CD14-positive monocyte (primary cell): ENCODE measurements at regions not wholly inside any gene's neighbourhood (a gene's known extent, or its start where the extent isn't known, plus 50 kb on each side); places are given as distances from the start of the nearest gene placed in this dataset.

Source experiments
- DNase-seq, 3 donors: peaks; one replicate each; pipeline ENCODE4 v3.0.0-alpha.2; 2011 to 2022
- H2AFZ ChIP-seq: 2 replicates; pipeline ENCODE4 v1.6.0; 2012; ENCODE audit warnings: mild to moderate bottlenecking, low read depth, low read length, inconsistent platforms; ENCODE audit not compliant: insufficient read depth, poor library complexity, severe bottlenecking
- H3K27ac ChIP-seq, 2 donors: 1 replicate in 1 of 2; 2 replicates in 1 of 2; pipeline ENCODE4 v1.5.1; 2012 to 2013; ENCODE audit warnings: low read length in 2 of 2, control low read depth in 1 of 2, inconsistent platforms in 1 of 2, low read depth in 1 of 2, mild to moderate bottlenecking in 1 of 2
- H3K27me3 ChIP-seq, 2 donors: one replicate each; pipeline versions ENCODE4 v1.6.0 to v1.6.1; 2011 to 2013; ENCODE audit warnings: low read length in 2 of 2; ENCODE audit not compliant: control insufficient read depth in 2 of 2, insufficient read depth in 2 of 2
- H3K36me3 ChIP-seq, 2 donors: replicated peaks in 1 of 2; 1 replicate in 1 of 2; 2 replicates in 1 of 2; pipeline versions ENCODE4 v1.5.1 to v1.6.1; 2012 to 2013; ENCODE audit warnings: low read length in 2 of 2, control low read depth in 1 of 2, inconsistent platforms in 1 of 2, mild to moderate bottlenecking in 1 of 2; ENCODE audit not compliant: insufficient read depth in 2 of 2, control insufficient read depth in 1 of 2
- H3K4me1 ChIP-seq, 2 donors: 1 replicate in 1 of 2; 2 replicates in 1 of 2; pipeline versions ENCODE4 v1.5.1 to v1.6.1; 2012 to 2013; ENCODE audit warnings: low read length in 2 of 2, control low read depth in 1 of 2, inconsistent platforms in 1 of 2, mild to moderate bottlenecking in 1 of 2, moderate library complexity in 1 of 2; ENCODE audit not compliant: insufficient read depth in 2 of 2, control insufficient read depth in 1 of 2
- H3K4me2 ChIP-seq: replicated peaks from 2 replicates; pipeline ENCODE3; 2012; ENCODE audit warnings: low read length, moderate library complexity, mild to moderate bottlenecking; ENCODE audit not compliant: poor library complexity, severe bottlenecking; ENCODE audit errors: extremely low read depth
- H3K4me3 ChIP-seq, 3 experiments: fragments of 200-600 bp in 1 of 3; sonication (generic) in 1 of 3; replicated peaks in 1 of 3; 1 replicate in 2 of 3; 2 replicates in 1 of 3; pipeline ENCODE4 v1.5.1; 2011 to 2013; ENCODE audit warnings: low read length in 3 of 3, mild to moderate bottlenecking in 3 of 3, control low read depth in 2 of 3, low read depth in 2 of 3, inconsistent platforms in 1 of 3, moderate library complexity in 1 of 3
- H3K79me2 ChIP-seq: 2 replicates; pipeline ENCODE4 v1.6.0; 2012; ENCODE audit warnings: mild to moderate bottlenecking, control low read depth, inconsistent platforms, low read length, moderate library complexity; ENCODE audit not compliant: insufficient read depth
- H3K9ac ChIP-seq: 2 replicates; pipeline ENCODE4 v1.6.0; 2017; ENCODE audit warnings: low read length, mild to moderate bottlenecking; ENCODE audit not compliant: insufficient read depth, poor library complexity, severe bottlenecking
- H3K9me3 ChIP-seq, 2 donors: replicated peaks in 1 of 2; 1 replicate in 1 of 2; 2 replicates in 1 of 2; pipeline versions ENCODE4 v1.5.1 to v1.6.1; 2012 to 2013; ENCODE audit warnings: low read length in 2 of 2, control low read depth in 1 of 2; ENCODE audit not compliant: control insufficient read depth in 1 of 2, insufficient read depth in 1 of 2
- H4K20me1 ChIP-seq: 2 replicates; pipeline ENCODE4 v1.6.0; 2012; ENCODE audit warnings: mild to moderate bottlenecking, low read length, control low read depth, moderate library complexity; ENCODE audit not compliant: insufficient read depth
- H3K27ac Mint-ChIP-seq, 7 donors: one replicate each; pipeline ENCODE4 v1.8.0; 2020; ENCODE audit warnings: mild to moderate bottlenecking in 7 of 7, mixed read lengths in 7 of 7, moderate library complexity in 6 of 7, inconsistent platforms in 2 of 7
- H3K27me3 Mint-ChIP-seq, 3 donors: one replicate each; pipeline ENCODE4 v1.8.0; 2021 to 2022; ENCODE audit warnings: low read depth in 3 of 3, mild to moderate bottlenecking in 3 of 3, mixed read lengths in 3 of 3, moderate library complexity in 3 of 3, inconsistent platforms in 1 of 3
- H3K36me3 Mint-ChIP-seq, 2 donors: one replicate each; pipeline ENCODE4 v1.8.0; 2020; ENCODE audit warnings: mixed read lengths in 2 of 2, inconsistent platforms in 1 of 2, mild to moderate bottlenecking in 1 of 2
- H3K4me1 Mint-ChIP-seq: one replicate; pipeline ENCODE4 v1.8.0; 2020; ENCODE audit warnings: mild to moderate bottlenecking, mixed read lengths
- H3K4me3 Mint-ChIP-seq, 2 donors: one replicate each; pipeline ENCODE4 v1.8.0; 2020; ENCODE audit warnings: mild to moderate bottlenecking in 2 of 2, mixed read lengths in 2 of 2, moderate library complexity in 1 of 2
- H3K9me3 Mint-ChIP-seq, 7 donors: one replicate each; pipeline ENCODE4 v1.8.0; 2020 to 2022; ENCODE audit warnings: mixed read lengths in 7 of 7, mild to moderate bottlenecking in 6 of 7, moderate library complexity in 6 of 7, inconsistent platforms in 2 of 7
- CTCF ChIP-seq: fragments of 200-600 bp; IDR thresholded peaks from one replicate; pipeline ENCODE4 v1.8.0; 2022; ENCODE audit warnings: antibody characterized with exemption, mild to moderate bottlenecking
- WGBS: methylation state at CpG from one replicate; pipeline ENCODE4 v1.1.5; 2013; ENCODE audit warnings: missing lambda C conversion rate; ENCODE audit not compliant: insufficient coverage; 5-methylcytosine and 5-hydroxymethylcytosine counted together
- intact Hi-C, 2 donors: fragments of 100-400 bp; cut with micrococcal nuclease; formaldehyde crosslinking; loops; one replicate each; pipeline versions ENCODE4 v1.15.0 to v1.15.1; 2023

- no peak overlapping the region for H3K4me3 Mint-ChIP-seq
- H3K9ac ChIP-seq: no peak overlapping the region
- no peaks in the 10 kb centered on the region for H3K36me3 Mint-ChIP-seq
- no peak overlapping the region for H3K4me2 ChIP-seq
- DNase-seq: no peak
- no peaks in the 10 kb centered on the region for H4K20me1 ChIP-seq
- H3K4me1 ChIP-seq: no peaks in the 10 kb centered on the region
- no peak overlapping the region for H3K27ac Mint-ChIP-seq
- H3K4me1 Mint-ChIP-seq: no peaks in the 10 kb centered on the region
- no peak for TF ChIP-seq CTCF
- H3K4me3 ChIP-seq: no peak overlapping the region
- peaks cover 2 to 13% (median 5%) of the 10 kb centered on the region in 7 donors for H3K9me3 Mint-ChIP-seq
- H3K79me2 ChIP-seq: no peaks in the 10 kb centered on the region
- no peaks in the 10 kb centered on the region for H3K36me3 ChIP-seq
- H3K27me3 Mint-ChIP-seq: no peaks in the 10 kb centered on the region
- H3K27ac ChIP-seq: no peak overlapping the region
- H3K27me3 ChIP-seq: no peaks in the 10 kb centered on the region
- peaks cover 0 to 8% of the 10 kb centered on the region in 2 donors for H3K9me3 ChIP-seq
- intact Hi-C loops: no loop called here
- no peak overlapping the region for H2AFZ ChIP-seq
These were observed 683.1 kb upstream of the ACVR2A start for GRCh38 chr2:147161746-147162145.

GRCh38 chr2:147156970-147157369 is 687.9 kb upstream of the ACVR2A start:
- H3K36me3 Mint-ChIP-seq: no peaks in the 10 kb centered on the region
- Histone ChIP-seq H3K4me3 (no peak overlapping the region), H2AFZ (no peak overlapping the region), H3K9ac (no peak overlapping the region), H3K79me2 (no peaks in the 10 kb centered on the region), H3K9me3 (peaks cover 0 to 4% of the 10 kb centered on the region in 2 donors), H3K27me3 (no peaks in the 10 kb centered on the region), H3K36me3 (no peaks in the 10 kb centered on the region), H3K27ac (no peak overlapping the region), H3K4me2 (no peak overlapping the region), H4K20me1 (no peaks in the 10 kb centered on the region), H3K4me1 (no peaks in the 10 kb centered on the region)
- no peak overlapping the region for H3K4me3 Mint-ChIP-seq
- peaks cover 2 to 8% (median 4%) of the 10 kb centered on the region in 7 donors for H3K9me3 Mint-ChIP-seq
- H3K27ac Mint-ChIP-seq: no peak overlapping the region
- no peak for DNase-seq
- WGBS: 84% methylated on average over 2 of the region's 3 CpGs
- H3K27me3 Mint-ChIP-seq: peaks cover 0 to 1% (median 0%) of the 10 kb centered on the region in 3 donors
- no peak for TF ChIP-seq CTCF
- intact Hi-C loops: no loop called here
- no peaks in the 10 kb centered on the region for H3K4me1 Mint-ChIP-seq
